H9 (cell line): ENCODE measurements at regions not wholly inside any gene's neighbourhood (a gene's known extent, or its start where the extent isn't known, plus 50 kb on each side); places are given as distances from the start of the nearest gene placed in this dataset.

Source experiments
- DNase-seq: peaks from one replicate; pipeline ENCODE4 v3.0.0-alpha.2; 2017
- H2AFZ ChIP-seq: one replicate; pipeline ENCODE4 v1.6.1; 2013; ENCODE audit warnings: mild to moderate bottlenecking, low read length, control low read depth, moderate library complexity
- H2AK5ac ChIP-seq: 2 replicates; pipeline ENCODE4 v1.6.1; 2013; ENCODE audit warnings: low read length, control low read depth, mixed read lengths; ENCODE audit not compliant: insufficient read length
- H2BK120ac ChIP-seq: one replicate; pipeline ENCODE4 v1.6.1; 2013; ENCODE audit warnings: low read depth, mild to moderate bottlenecking, low read length, control low read depth, inconsistent platforms; ENCODE audit not compliant: poor library complexity, severe bottlenecking
- H2BK12ac ChIP-seq: 2 replicates; pipeline ENCODE4 v1.6.1; 2013; ENCODE audit warnings: low read length, control low read depth, mixed read lengths, low read depth; ENCODE audit not compliant: insufficient read length
- H2BK15ac ChIP-seq: 2 replicates; pipeline ENCODE4 v1.6.1; 2013; ENCODE audit warnings: low read depth, low read length, control low read depth
- H2BK20ac ChIP-seq: one replicate; pipeline ENCODE4 v1.6.1; 2013; ENCODE audit warnings: low read depth, mild to moderate bottlenecking, low read length, control low read depth, inconsistent platforms; ENCODE audit not compliant: poor library complexity, severe bottlenecking
- H2BK5ac ChIP-seq: 2 replicates; pipeline ENCODE4 v1.6.1; 2013; ENCODE audit warnings: low read length, control low read depth, mixed read lengths; ENCODE audit not compliant: insufficient read length
- H3K14ac ChIP-seq: 2 replicates; pipeline ENCODE4 v1.6.1; 2013; ENCODE audit warnings: low read length, control low read depth; ENCODE audit not compliant: insufficient read depth
- H3K18ac ChIP-seq: 2 replicates; pipeline ENCODE4 v1.6.1; 2013; ENCODE audit warnings: low read depth, mild to moderate bottlenecking, mixed read lengths, low read length, control low read depth; ENCODE audit not compliant: insufficient read length
- H3K23ac ChIP-seq: 2 replicates; pipeline ENCODE4 v1.6.1; 2013; ENCODE audit warnings: low read length, control low read depth, mixed read lengths, low read depth; ENCODE audit not compliant: insufficient read length
- H3K23me2 ChIP-seq: 2 replicates; pipeline ENCODE4 v1.6.1; 2013; ENCODE audit warnings: low read depth, mild to moderate bottlenecking, mixed read lengths, low read length, control low read depth; ENCODE audit not compliant: insufficient read length, poor library complexity, severe bottlenecking
- H3K27ac ChIP-seq: 2 replicates; pipeline ENCODE4 v1.5.1; 2013; ENCODE audit warnings: low read length, control low read depth, mixed read lengths, low read depth; ENCODE audit not compliant: insufficient read length
- H3K27me3 ChIP-seq: 2 replicates; pipeline ENCODE4 v1.6.1; 2013; ENCODE audit warnings: low read length, control low read depth, inconsistent platforms; ENCODE audit not compliant: insufficient read depth
- H3K4ac ChIP-seq: 2 replicates; pipeline ENCODE4 v1.6.1; 2013; ENCODE audit warnings: low read depth, mild to moderate bottlenecking, control low read depth, inconsistent platforms, low read length, moderate library complexity
- H3K4me1 ChIP-seq: 2 replicates; pipeline ENCODE4 v1.6.1; 2013; ENCODE audit warnings: low read length, control low read depth, inconsistent platforms; ENCODE audit not compliant: insufficient read depth
- H3K4me2 ChIP-seq: 2 replicates; pipeline ENCODE4 v1.6.1; 2013; ENCODE audit warnings: low read length, control low read depth, mixed read lengths; ENCODE audit not compliant: insufficient read length, insufficient read depth
- H3K56ac ChIP-seq: 2 replicates; pipeline ENCODE4 v1.6.1; 2013; ENCODE audit warnings: low read depth, mild to moderate bottlenecking, mixed read lengths, low read length, control low read depth; ENCODE audit not compliant: insufficient read length
- H3K79me1 ChIP-seq: 2 replicates; pipeline ENCODE4 v1.6.1; 2013; ENCODE audit warnings: low read depth, mild to moderate bottlenecking, moderate library complexity, low read length, control low read depth, inconsistent platforms; ENCODE audit not compliant: insufficient read depth, poor library complexity, severe bottlenecking
- H3K79me2 ChIP-seq: 2 replicates; pipeline ENCODE4 v1.6.1; 2013; ENCODE audit warnings: low read length, control low read depth, inconsistent platforms; ENCODE audit not compliant: insufficient read depth
- H3K9ac ChIP-seq: 2 replicates; pipeline ENCODE4 v1.6.1; 2013; ENCODE audit warnings: low read length, control low read depth, mixed read lengths; ENCODE audit not compliant: insufficient read length; ENCODE audit errors: extremely low read depth
- H3K9me3 ChIP-seq: one replicate; pipeline ENCODE4 v1.6.1; 2013; ENCODE audit warnings: low read depth, low read length, inconsistent platforms; ENCODE audit not compliant: control insufficient read depth
- H3T11ph ChIP-seq: one replicate; pipeline ENCODE4 v1.6.1; 2013; ENCODE audit warnings: mild to moderate bottlenecking, low read length, control low read depth, inconsistent platforms
- H4K20me1 ChIP-seq: one replicate; pipeline ENCODE4 v1.6.1; 2013; ENCODE audit not compliant: control insufficient read depth, insufficient read length, insufficient read depth
- H4K5ac ChIP-seq: 2 replicates; pipeline ENCODE4 v1.6.1; 2013; ENCODE audit warnings: low read depth, mild to moderate bottlenecking, mixed read lengths, low read length, control low read depth; ENCODE audit not compliant: insufficient read length
- H4K8ac ChIP-seq: replicated peaks from 2 replicates; pipeline ENCODE4 v1.6.1; 2013; ENCODE audit warnings: low read length, control low read depth, mixed read lengths, low read depth; ENCODE audit not compliant: insufficient read length
- H4K91ac ChIP-seq: 2 replicates; pipeline ENCODE4 v1.6.1; 2013; ENCODE audit warnings: low read depth, mild to moderate bottlenecking, moderate library complexity, mixed read lengths, low read length, control low read depth; ENCODE audit not compliant: insufficient read length
- H3K27ac Mint-ChIP-seq, 3 experiments: 2 replicates in 2 of 3; 3 replicates in 1 of 3; pipeline ENCODE4 v1.8.0; 2020 to 2021; ENCODE audit warnings: mixed read lengths in 3 of 3, mild to moderate bottlenecking in 1 of 3, moderate library complexity in 1 of 3
- H3K27me3 Mint-ChIP-seq: 2 replicates; pipeline ENCODE4 v1.8.0; 2021; ENCODE audit warnings: low read depth, mild to moderate bottlenecking, moderate library complexity, mixed read lengths
- H3K36me3 Mint-ChIP-seq, 3 experiments: 2 replicates in 2 of 3; 3 replicates in 1 of 3; pipeline ENCODE4 v1.8.0; 2020 to 2021; ENCODE audit warnings: low read depth in 3 of 3, mixed read lengths in 3 of 3; ENCODE audit not compliant: insufficient read depth in 1 of 3
- H3K4me1 Mint-ChIP-seq, 2 experiments: 2 replicates each; pipeline ENCODE4 v1.8.0; 2020; ENCODE audit warnings: mixed read lengths in 2 of 2
- H3K4me3 Mint-ChIP-seq, 2 experiments: 2 replicates in 1 of 2; 3 replicates in 1 of 2; pipeline ENCODE4 v1.8.0; 2020 to 2021; ENCODE audit warnings: mild to moderate bottlenecking in 2 of 2, mixed read lengths in 2 of 2, moderate library complexity in 1 of 2
- H3K9me3 Mint-ChIP-seq, 2 experiments: 2 replicates in 1 of 2; 3 replicates in 1 of 2; pipeline ENCODE4 v1.8.0; 2020; ENCODE audit warnings: mild to moderate bottlenecking in 2 of 2, mixed read lengths in 2 of 2, moderate library complexity in 1 of 2
- CTCF ChIP-seq: fragments of 200-600 bp; sonication (generic); conservative IDR thresholded peaks from 3 replicates; pipeline ENCODE4 v1.8.0; 2021; ENCODE audit warnings: antibody characterized with exemption, mild to moderate bottlenecking
- WGBS: extraction: QIAGEN DNeasy Blood & Tissue Kit; methylation state at CpG from one replicate; pipeline ENCODE4 v1.1.7; 2013; ENCODE audit warnings: missing lambda C conversion rate, low lambda C conversion rate, mixed read lengths; ENCODE audit not compliant: insufficient read length; ENCODE audit errors: extremely low coverage; 5-methylcytosine and 5-hydroxymethylcytosine counted together

GRCh38 chr6:139582956-139583355 lies 208.5 kb upstream of the CITED2 start:
- Mint-ChIP-seq H3K4me1 (peaks cover 2 to 4% of the 10 kb centered on the region in 2 experiments; a peak in 3 of 4 replicates), H3K27ac (no peak overlapping the region), H3K4me3 (no peak overlapping the region), H3K9me3 (no peaks in the 10 kb centered on the region), H3K27me3 (no peaks in the 10 kb centered on the region), H3K36me3 (no peaks in the 10 kb centered on the region; a peak in 1 of 7 replicates)
- no CpG with 5 or more reads among the region's 2 CpGs for WGBS
- Histone ChIP-seq H3K27ac (no peak overlapping the region), H3K79me2 (no peaks in the 10 kb centered on the region), H3K4ac (no peak overlapping the region), H4K8ac (no peak overlapping the region), H3K9ac (no peak overlapping the region), H3K27me3 (no peaks in the 10 kb centered on the region), H3K18ac (no peak overlapping the region), H3K14ac (no peak overlapping the region), H4K20me1 (no peaks in the 10 kb centered on the region), H3T11ph (no peak overlapping the region), H3K23me2 (no peaks in the 10 kb centered on the region), H2BK20ac (no peak overlapping the region), H2BK120ac (no peak overlapping the region), H4K91ac (no peak overlapping the region), H3K23ac (no peak overlapping the region), H2AFZ (no peak overlapping the region), H3K4me2 (no peak overlapping the region), H2BK15ac (no peak overlapping the region), H2BK5ac (no peak overlapping the region), H4K5ac (no peak overlapping the region), H3K9me3 (no peaks in the 10 kb centered on the region), H3K4me1 (no peaks in the 10 kb centered on the region), H2BK12ac (no peak overlapping the region), H3K56ac (no peak overlapping the region), H2AK5ac (no peak overlapping the region), H3K79me1 (no peaks in the 10 kb centered on the region)
- no peak for TF ChIP-seq CTCF
- no peak for DNase-seq
